ENCODE measurements at regions not wholly inside any gene's neighbourhood (a gene's known extent, or its start where the extent isn't known, plus 50 kb on each side); places are given as distances from the start of the nearest gene placed in this dataset.

DNA sequence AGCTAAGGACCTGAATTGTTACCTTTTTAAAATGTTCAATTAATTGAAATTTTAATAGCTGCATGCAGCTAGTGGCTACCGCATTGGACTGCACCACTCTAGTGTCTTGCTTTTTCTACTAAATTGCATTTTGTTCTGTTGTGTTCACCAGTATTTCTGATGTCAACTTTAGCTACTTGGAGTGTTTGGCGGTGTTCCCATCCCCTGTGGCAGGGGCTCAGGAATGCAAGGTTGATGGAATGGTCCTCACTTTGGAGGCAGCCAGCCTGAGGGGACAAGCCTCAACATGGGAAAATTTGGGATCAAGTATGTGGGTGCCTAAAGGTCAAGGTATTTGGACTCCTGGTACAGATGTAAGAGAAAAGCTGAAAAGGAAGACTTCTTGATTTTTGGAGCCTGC, 194.6 kb upstream of the PRNP start:
- Histone ChIP-seq H3K4me1 (0 out of 3 replicates have a peak, but pooled peaks cover 3% of the 10 kb centered on the region), H3K4me3 (no peak overlapping the region), H3K4me2 (no peak overlapping the region), H3K9me3 (no peaks in the 10 kb centered on the region), H3K27ac (no peak overlapping the region)
- DNase-seq (ENCODE audit: low read depth in 1 of 2, low spot score in 1 of 2) (no peak), FAIRE-seq (peak; percentile 28), ATAC-seq (no peak)
- no peak for TF ChIP-seq ESRRA (IDR thresholded peaks at IDR 0.05; ENCODE audit: borderline replicate concordance, low read length)
- TF ChIP-seq EP300 (IDR thresholded peaks at IDR 0.05): no peak
- TF ChIP-seq KDM1A (IDR thresholded peaks at IDR 0.05; ENCODE audit: low read depth): no peak
- TF ChIP-seq NFE2L2 (conservative IDR thresholded peaks at IDR 0.05; ENCODE audit: low read length): no peak
- TF ChIP-seq, protein P1, sequence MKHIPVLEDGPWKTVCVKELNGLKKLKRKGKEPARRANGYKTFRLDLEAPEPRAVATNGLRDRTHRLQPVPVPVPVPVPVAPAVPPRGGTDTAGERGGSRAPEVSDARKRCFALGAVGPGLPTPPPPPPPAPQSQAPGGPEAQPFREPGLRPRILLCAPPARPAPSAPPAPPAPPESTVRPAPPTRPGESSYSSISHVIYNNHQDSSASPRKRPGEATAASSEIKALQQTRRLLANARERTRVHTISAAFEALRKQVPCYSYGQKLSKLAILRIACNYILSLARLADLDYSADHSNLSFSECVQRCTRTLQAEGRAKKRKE (CRISPR knock-in tag; IDR thresholded peaks at IDR 0.05; ENCODE audit: low read depth): no peak
- TF ChIP-seq, protein P2, sequence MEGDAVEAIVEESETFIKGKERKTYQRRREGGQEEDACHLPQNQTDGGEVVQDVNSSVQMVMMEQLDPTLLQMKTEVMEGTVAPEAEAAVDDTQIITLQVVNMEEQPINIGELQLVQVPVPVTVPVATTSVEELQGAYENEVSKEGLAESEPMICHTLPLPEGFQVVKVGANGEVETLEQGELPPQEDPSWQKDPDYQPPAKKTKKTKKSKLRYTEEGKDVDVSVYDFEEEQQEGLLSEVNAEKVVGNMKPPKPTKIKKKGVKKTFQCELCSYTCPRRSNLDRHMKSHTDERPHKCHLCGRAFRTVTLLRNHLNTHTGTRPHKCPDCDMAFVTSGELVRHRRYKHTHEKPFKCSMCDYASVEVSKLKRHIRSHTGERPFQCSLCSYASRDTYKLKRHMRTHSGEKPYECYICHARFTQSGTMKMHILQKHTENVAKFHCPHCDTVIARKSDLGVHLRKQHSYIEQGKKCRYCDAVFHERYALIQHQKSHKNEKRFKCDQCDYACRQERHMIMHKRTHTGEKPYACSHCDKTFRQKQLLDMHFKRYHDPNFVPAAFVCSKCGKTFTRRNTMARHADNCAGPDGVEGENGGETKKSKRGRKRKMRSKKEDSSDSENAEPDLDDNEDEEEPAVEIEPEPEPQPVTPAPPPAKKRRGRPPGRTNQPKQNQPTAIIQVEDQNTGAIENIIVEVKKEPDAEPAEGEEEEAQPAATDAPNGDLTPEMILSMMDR (IDR thresholded peaks at IDR 0.05): no peak
- no peak for TF ChIP-seq POLR2A (IDR thresholded peaks at IDR 0.05; ENCODE audit: low read length)
- TF ChIP-seq MAFK (IDR thresholded peaks at IDR 0.05; ENCODE audit: partially characterized antibody): no peak
- TF ChIP-seq PHF8 (IDR thresholded peaks at IDR 0.05; ENCODE audit: borderline replicate concordance, low read depth): no peak
- TF ChIP-seq, protein P3, sequence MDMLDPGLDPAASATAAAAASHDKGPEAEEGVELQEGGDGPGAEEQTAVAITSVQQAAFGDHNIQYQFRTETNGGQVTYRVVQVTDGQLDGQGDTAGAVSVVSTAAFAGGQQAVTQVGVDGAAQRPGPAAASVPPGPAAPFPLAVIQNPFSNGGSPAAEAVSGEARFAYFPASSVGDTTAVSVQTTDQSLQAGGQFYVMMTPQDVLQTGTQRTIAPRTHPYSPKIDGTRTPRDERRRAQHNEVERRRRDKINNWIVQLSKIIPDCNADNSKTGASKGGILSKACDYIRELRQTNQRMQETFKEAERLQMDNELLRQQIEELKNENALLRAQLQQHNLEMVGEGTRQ (IDR thresholded peaks at IDR 0.05): no peak
- no peak for TF ChIP-seq RCOR1 (IDR thresholded peaks at IDR 0.05; ENCODE audit: low read depth, low read length)
- no peak for TF ChIP-seq RFX5 (IDR thresholded peaks at IDR 0.05)
- no peak for TF ChIP-seq CBX8 (IDR thresholded peaks at IDR 0.05)
- no peak for TF ChIP-seq EHMT2 (IDR thresholded peaks at IDR 0.05; ENCODE audit: low read depth)
- TF ChIP-seq EHF (CRISPR knock-in tag; IDR thresholded peaks at IDR 0.05): no peak
- no peak for TF ChIP-seq CHD4 (IDR thresholded peaks at IDR 0.05; ENCODE audit: borderline replicate concordance)
- TF ChIP-seq HEYL (CRISPR knock-in tag; IDR thresholded peaks at IDR 0.05): no peak
- TF ChIP-seq, protein P4, sequence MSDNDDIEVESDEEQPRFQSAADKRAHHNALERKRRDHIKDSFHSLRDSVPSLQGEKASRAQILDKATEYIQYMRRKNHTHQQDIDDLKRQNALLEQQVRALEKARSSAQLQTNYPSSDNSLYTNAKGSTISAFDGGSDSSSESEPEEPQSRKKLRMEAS (IDR thresholded peaks at IDR 0.05): no peak
- POLR2A ChIA-PET: no interaction called here
- CTCF ChIA-PET: interaction anchor here (0.8 to 1.0 kb wide), 3 partner anchors 16 to 101 kb away, joined by 3 read pairs; no protein-coding TSS in a partner anchor
- WGBS (ENCODE audit: missing lambda C conversion rate): 79% methylated on average over 2 of the region's 2 CpGs

DNA sequence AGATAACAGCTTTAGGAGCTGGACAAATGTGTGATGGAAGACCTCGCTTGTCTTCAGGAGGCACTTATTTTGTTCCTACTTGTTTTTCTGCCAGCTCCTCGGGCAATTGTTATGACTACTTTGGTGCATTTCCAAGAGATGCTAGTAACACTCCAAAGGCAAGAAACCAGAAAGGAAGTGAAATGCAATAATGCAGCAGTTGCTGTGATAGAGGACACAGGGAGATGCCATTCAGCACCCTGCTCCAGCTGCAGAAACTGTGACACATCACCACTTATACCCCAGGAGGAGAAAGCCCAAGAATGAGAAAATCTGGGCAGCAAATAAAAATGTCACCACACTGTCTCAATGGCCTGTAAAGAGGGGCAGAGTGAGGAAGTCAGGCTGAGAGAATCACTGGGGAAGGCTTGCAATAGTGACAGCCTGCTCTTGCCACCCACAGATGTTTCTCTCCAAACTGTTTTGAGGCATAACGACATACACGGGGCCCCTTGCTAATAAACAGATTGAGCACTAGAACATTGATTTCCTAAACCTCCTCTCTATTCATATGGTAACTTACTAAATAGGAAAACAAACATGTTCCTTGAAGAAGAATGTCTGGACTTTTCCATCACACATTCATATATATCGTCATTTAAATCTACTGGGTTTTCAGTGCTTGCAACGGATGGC, 195.5 kb upstream of the PRNP start:
- Histone ChIP-seq H3K4me3 (no peak overlapping the region), H3K9me3 (no peaks in the 10 kb centered on the region), H3K27ac (no peak overlapping the region), H3K4me2 (no peak overlapping the region), H3K4me1 (0 out of 3 replicates have a peak, but pooled peaks cover 3% of the 10 kb centered on the region)
- no peak for TF ChIP-seq FOSL2 (IDR thresholded peaks at IDR 0.05)
- TF ChIP-seq FOSL2 (CRISPR knock-in tag; IDR thresholded peaks at IDR 0.05): no peak
- no peak for TF ChIP-seq CBX8 (IDR thresholded peaks at IDR 0.05)
- TF ChIP-seq RAD21 (conservative IDR thresholded peaks at IDR 0.05 in 1 of 2, IDR thresholded peaks at IDR 0.05 in 1 of 2): no peak
- 40% methylated on average over 6 of the region's 6 CpGs for WGBS (ENCODE audit: missing lambda C conversion rate)
- CTCF ChIA-PET: interaction anchor here (1.1 to 2.2 kb wide), 4 partner anchors 9 to 240 kb away, joined by 3 to 7 read pairs (median 4); no protein-coding TSS in a partner anchor
- no peak for DNase-seq (ENCODE audit: low read depth in 1 of 2, low spot score in 1 of 2)
- peak; percentile 59 for FAIRE-seq
- POLR2A ChIA-PET: no interaction called here
- ATAC-seq: no peak

Data from A549 (cell line).